Suprapubic skin (tissue), 4 donors: ENCODE measurements at regions not wholly inside any gene's neighbourhood (a gene's known extent, or its start where the extent isn't known, plus 50 kb on each side); places are given as distances from the start of the nearest gene placed in this dataset.

ENCODE experiments used
- DNase-seq, 2 donors: peaks; one replicate each; pipeline ENCODE4 v3.0.0-alpha.2; 2019; ENCODE audit warnings: low spot score in 2 of 2
- H3K27ac ChIP-seq: fragments of 200-600 bp; sonication (generic); one replicate; pipeline ENCODE4 v1.5.1; 2019
- H3K27me3 ChIP-seq: fragments of 200-600 bp; sonication (generic); one replicate; pipeline ENCODE4 v1.5.1; 2019
- H3K36me3 ChIP-seq: fragments of 200-600 bp; sonication (generic); one replicate; pipeline ENCODE4 v1.5.1; 2019
- H3K4me1 ChIP-seq: fragments of 200-600 bp; sonication (generic); one replicate; pipeline ENCODE4 v1.5.1; 2019
- H3K4me3 ChIP-seq: fragments of 200-600 bp; sonication (generic); one replicate; pipeline ENCODE4 v1.5.1; 2019; ENCODE audit warnings: mild to moderate bottlenecking
- H3K9me3 ChIP-seq: fragments of 200-600 bp; sonication (generic); one replicate; pipeline ENCODE4 v1.5.1; 2019
- CTCF ChIP-seq, 2 donors: fragments of 200-600 bp in 1 of 2; fragments of 450-650 bp in 1 of 2; sonication (generic) in 1 of 2; IDR thresholded peaks; one replicate each; pipeline ENCODE4 v1.5.1; 2016 to 2019; ENCODE audit warnings: antibody characterized with exemption in 2 of 2, mild to moderate bottlenecking in 1 of 2, moderate library complexity in 1 of 2
- EP300 ChIP-seq: sonication (generic); formaldehyde crosslinking; IDR thresholded peaks from one replicate; pipeline ENCODE4 v1.6.1; 2017; ENCODE audit warnings: antibody characterized with exemption
- POLR2A ChIP-seq, 2 donors: fragments of 450-650 bp; IDR thresholded peaks; one replicate each; pipeline ENCODE4 v1.6.1; 2017; ENCODE audit warnings: antibody characterized with exemption in 2 of 2, mild to moderate bottlenecking in 2 of 2, moderate library complexity in 2 of 2
- POLR2AphosphoS5 ChIP-seq, 3 donors: sonication (generic); formaldehyde crosslinking; IDR thresholded peaks; one replicate each; pipeline ENCODE4 v1.6.1; 2017; ENCODE audit warnings: antibody characterized with exemption in 3 of 3
- WGBS: methylation state at CpG from one replicate; pipeline ENCODE4 v1.1.5; 2018; 5-methylcytosine and 5-hydroxymethylcytosine counted together

- no peak overlapping the region for H3K27ac ChIP-seq
- H3K4me3 ChIP-seq = no peak overlapping the region
- H3K27me3 ChIP-seq = no peaks in the 10 kb centered on the region
- 60% methylated on average over 9 of the region's 9 CpGs for WGBS
- no peak for DNase-seq
- H3K9me3 ChIP-seq = no peaks in the 10 kb centered on the region
- H3K4me1 ChIP-seq = peaks cover 14% of the 10 kb centered on the region
- TF ChIP-seq EP300 = no peak
- TF ChIP-seq POLR2A (IDR thresholded peaks at IDR 0.05) = no peak
- H3K36me3 ChIP-seq = no peaks in the 10 kb centered on the region
Measured at GRCh38 chr2:118183381-118183780, 95.1 kb downstream of the INSIG2 start.

- no peak overlapping the region for H3K27ac ChIP-seq
- no peaks in the 10 kb centered on the region for H3K36me3 ChIP-seq
- no peaks in the 10 kb centered on the region for H3K27me3 ChIP-seq
- no peaks in the 10 kb centered on the region for H3K9me3 ChIP-seq
- DNase-seq = no peak
- 87% methylated on average over 1 of the region's 1 CpG for WGBS
- TF ChIP-seq EP300 = no peak
- TF ChIP-seq POLR2AphosphoS5 (IDR thresholded peaks at IDR 0.05) = no peak
- no peak for TF ChIP-seq CTCF (IDR thresholded peaks at IDR 0.05)
- TF ChIP-seq POLR2A (IDR thresholded peaks at IDR 0.05) = no peak
- H3K4me3 ChIP-seq = no peak overlapping the region
- H3K4me1 ChIP-seq = no peaks in the 10 kb centered on the region
Measured at GRCh38 chr2:118179445-118179844, 91.2 kb downstream of the INSIG2 start.

GRCh38 chr2:118177884-118178283 is 89.6 kb downstream of the INSIG2 start:
- Histone ChIP-seq H3K4me3 (no peak overlapping the region), H3K9me3 (no peaks in the 10 kb centered on the region), H3K27me3 (no peaks in the 10 kb centered on the region), H3K27ac (no peak overlapping the region), H3K4me1 (no peaks in the 10 kb centered on the region), H3K36me3 (no peaks in the 10 kb centered on the region)
- WGBS = 61% methylated on average over 2 of the region's 2 CpGs
- TF ChIP-seq POLR2AphosphoS5 (IDR thresholded peaks at IDR 0.05) = no peak
- no peak for TF ChIP-seq EP300
- no peak for TF ChIP-seq CTCF (IDR thresholded peaks at IDR 0.05)
- no peak for TF ChIP-seq POLR2A (IDR thresholded peaks at IDR 0.05)
- no peak for DNase-seq

GRCh38 chr2:118177318-118177717 is 89.0 kb downstream of the INSIG2 start:
- no peaks in the 10 kb centered on the region for H3K4me1 ChIP-seq
- no peak for DNase-seq
- no peaks in the 10 kb centered on the region for H3K9me3 ChIP-seq
- no peak overlapping the region for H3K27ac ChIP-seq
- H3K36me3 ChIP-seq = no peaks in the 10 kb centered on the region
- TF ChIP-seq POLR2AphosphoS5 (IDR thresholded peaks at IDR 0.05) = no peak
- TF ChIP-seq POLR2A (IDR thresholded peaks at IDR 0.05) = no peak
- TF ChIP-seq EP300 = no peak
- no peak for TF ChIP-seq CTCF (IDR thresholded peaks at IDR 0.05)
- WGBS = 47% methylated on average over 3 of the region's 3 CpGs
- no peak overlapping the region for H3K4me3 ChIP-seq
- no peaks in the 10 kb centered on the region for H3K27me3 ChIP-seq

- Histone ChIP-seq H3K4me3 (no peak overlapping the region), H3K9me3 (no peaks in the 10 kb centered on the region), H3K27ac (no peak overlapping the region), H3K36me3 (no peaks in the 10 kb centered on the region), H3K27me3 (no peaks in the 10 kb centered on the region), H3K4me1 (no peaks in the 10 kb centered on the region)
- WGBS = 76% methylated on average over 3 of the region's 3 CpGs
- no peak for DNase-seq
- TF ChIP-seq POLR2A (IDR thresholded peaks at IDR 0.05) = no peak
- no peak for TF ChIP-seq CTCF (IDR thresholded peaks at IDR 0.05)
- TF ChIP-seq POLR2AphosphoS5 (IDR thresholded peaks at IDR 0.05) = no peak
- TF ChIP-seq EP300 = no peak
Measured at GRCh38 chr2:118176601-118177000, 88.3 kb downstream of the INSIG2 start.

- DNase-seq = no peak
- Histone ChIP-seq H3K4me1 (peaks cover 14% of the 10 kb centered on the region), H3K27me3 (no peaks in the 10 kb centered on the region), H3K36me3 (no peaks in the 10 kb centered on the region), H3K9me3 (no peaks in the 10 kb centered on the region), H3K27ac (no peak overlapping the region), H3K4me3 (no peak overlapping the region)
- 95% methylated on average over 2 of the region's 2 CpGs for WGBS
- no peak for TF ChIP-seq POLR2AphosphoS5 (IDR thresholded peaks at IDR 0.05)
- no peak for TF ChIP-seq POLR2A (IDR thresholded peaks at IDR 0.05)
- no peak for TF ChIP-seq EP300
- TF ChIP-seq CTCF (IDR thresholded peaks at IDR 0.05) = no peak
Measured at GRCh38 chr2:118171546-118171945, 83.3 kb downstream of the INSIG2 start.
